Muscle of leg (tissue), 3 donors: ENCODE measurements at regions not wholly inside any gene's neighbourhood (a gene's known extent, or its start where the extent isn't known, plus 50 kb on each side); places are given as distances from the start of the nearest gene placed in this dataset.

Experiments used
- DNase-seq: peaks from one replicate; pipeline ENCODE4 v3.0.0; 2013
- H3K27ac ChIP-seq: one replicate; pipeline ENCODE4 v1.5.1; 2013; ENCODE audit warnings: mild to moderate bottlenecking, low read length, control low read depth
- H3K27me3 ChIP-seq: one replicate; pipeline ENCODE4 v1.6.1; 2013; ENCODE audit warnings: low read length; ENCODE audit not compliant: control insufficient read depth, insufficient read depth
- H3K36me3 ChIP-seq: one replicate; pipeline ENCODE4 v1.6.1; 2013; ENCODE audit warnings: low read length; ENCODE audit not compliant: control insufficient read depth, insufficient read depth
- H3K4me1 ChIP-seq: one replicate; pipeline ENCODE4 v1.6.1; 2013; ENCODE audit warnings: low read length; ENCODE audit not compliant: control insufficient read depth, insufficient read depth
- H3K4me3 ChIP-seq: one replicate; pipeline ENCODE4 v1.5.1; 2013; ENCODE audit warnings: low read length, control low read depth
- H3K9me3 ChIP-seq: replicated peaks from 2 replicates; pipeline ENCODE4 v1.6.1; 2013; ENCODE audit warnings: low read depth, low read length; ENCODE audit not compliant: control insufficient read depth
- WGBS: methylation state at CpG from one replicate; pipeline ENCODE4 v1.1.5; 2013; ENCODE audit warnings: missing lambda C conversion rate; ENCODE audit not compliant: insufficient coverage; 5-methylcytosine and 5-hydroxymethylcytosine counted together

GRCh38 chr2:222105046-222105445 lies 193.8 kb downstream of the PAX3 start:
- no peaks in the 10 kb centered on the region for H3K36me3 ChIP-seq
- H3K9me3 ChIP-seq: no peaks in the 10 kb centered on the region
- H3K4me3 ChIP-seq: no peak overlapping the region
- H3K27me3 ChIP-seq: no peaks in the 10 kb centered on the region
- no peak for DNase-seq
- no peak overlapping the region for H3K27ac ChIP-seq
- WGBS: 83% methylated on average over 1 of the region's 1 CpG
- H3K4me1 ChIP-seq: no peaks in the 10 kb centered on the region

GRCh38 chr2:222102575-222103349 lies 196.0 kb downstream of the PAX3 start:
- H3K4me3 ChIP-seq: no peak overlapping the region
- no peaks in the 10 kb centered on the region for H3K27me3 ChIP-seq
- H3K9me3 ChIP-seq: no peaks in the 10 kb centered on the region
- no peaks in the 10 kb centered on the region for H3K36me3 ChIP-seq
- H3K4me1 ChIP-seq: no peaks in the 10 kb centered on the region
- DNase-seq: no peak
- no peak overlapping the region for H3K27ac ChIP-seq
- no CpG with 5 or more reads among the region's 4 CpGs for WGBS

- Histone ChIP-seq H3K27me3 (no peaks in the 10 kb centered on the region), H3K27ac (no peak overlapping the region), H3K4me3 (no peak overlapping the region), H3K36me3 (no peaks in the 10 kb centered on the region), H3K9me3 (no peaks in the 10 kb centered on the region), H3K4me1 (no peaks in the 10 kb centered on the region)
- DNase-seq: peak; percentile 49
- 55% methylated on average over 2 of the region's 5 CpGs for WGBS
Observed at GRCh38 chr2:222100704-222101699, 197.8 kb downstream of the PAX3 start.

DNA sequence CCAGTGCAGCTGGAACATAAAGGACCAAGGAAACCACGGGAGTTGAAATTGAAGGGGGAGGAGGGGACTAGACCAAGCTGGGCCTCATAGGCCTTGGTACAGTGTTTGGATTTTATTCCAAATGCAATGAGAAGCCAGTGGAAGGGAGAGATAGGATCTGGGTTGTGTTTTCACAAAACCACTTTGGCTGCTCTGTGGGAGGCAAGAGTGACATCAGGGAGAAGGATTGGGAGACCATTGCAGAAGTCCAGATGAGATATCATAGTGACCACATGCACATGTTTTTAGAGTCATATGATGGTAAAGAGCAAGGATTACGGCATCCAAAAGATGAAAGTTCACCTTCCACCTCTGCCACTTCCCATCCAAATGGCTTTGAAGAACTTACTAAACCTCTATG lies 210.2 kb downstream of the PAX3 start:
- Histone ChIP-seq H3K9me3 (peaks cover 4% of the 10 kb centered on the region), H3K36me3 (no peaks in the 10 kb centered on the region), H3K4me3 (no peak overlapping the region), H3K27me3 (no peaks in the 10 kb centered on the region), H3K27ac (no peak overlapping the region), H3K4me1 (no peaks in the 10 kb centered on the region)
- DNase-seq: no peak
- WGBS: 44% methylated on average over 1 of the region's 2 CpGs

- Histone ChIP-seq H3K36me3 (no peaks in the 10 kb centered on the region), H3K27ac (no peak overlapping the region), H3K4me3 (no peak overlapping the region), H3K4me1 (no peaks in the 10 kb centered on the region), H3K27me3 (no peaks in the 10 kb centered on the region), H3K9me3 (peaks cover 4% of the 10 kb centered on the region)
- WGBS: no CpG with 5 or more reads among the region's 3 CpGs
- DNase-seq: no peak
Observed at GRCh38 chr2:222087998-222088397, 210.8 kb downstream of the PAX3 start.

DNA sequence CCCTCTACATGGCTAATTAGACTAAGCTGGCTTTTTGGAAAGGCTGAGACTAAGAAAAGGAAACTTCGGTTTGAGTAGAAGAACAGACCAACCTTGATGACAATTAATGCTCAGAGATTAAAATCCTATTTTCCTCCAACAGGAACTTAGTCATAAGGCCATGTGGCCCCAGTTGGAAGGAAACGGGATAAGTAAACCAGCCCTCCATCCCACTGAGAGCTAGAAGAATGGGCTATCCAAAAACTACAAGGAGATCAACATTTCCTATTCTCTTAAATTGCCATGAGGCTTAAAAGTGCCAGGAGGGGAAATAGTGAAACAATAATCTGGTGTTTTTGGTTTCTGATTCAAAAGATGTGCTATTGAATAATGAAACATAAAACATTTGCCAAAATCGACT lies 216.6 kb downstream of the PAX3 start:
- Histone ChIP-seq H3K27ac (no peak overlapping the region), H3K36me3 (no peaks in the 10 kb centered on the region), H3K4me1 (no peaks in the 10 kb centered on the region), H3K4me3 (no peak overlapping the region), H3K9me3 (no peaks in the 10 kb centered on the region), H3K27me3 (no peaks in the 10 kb centered on the region)
- no CpG with 5 or more reads among the region's 3 CpGs for WGBS
- peak; percentile 19 for DNase-seq

- H3K27me3 ChIP-seq: peaks cover 2% of the 10 kb centered on the region
- H3K9me3 ChIP-seq: no peaks in the 10 kb centered on the region
- no peak overlapping the region for H3K4me3 ChIP-seq
- no peak overlapping the region for H3K27ac ChIP-seq
- WGBS: no CpG with 5 or more reads among the region's 2 CpGs
- peak; percentile 54 for DNase-seq
- H3K36me3 ChIP-seq: no peaks in the 10 kb centered on the region
- H3K4me1 ChIP-seq: no peaks in the 10 kb centered on the region
Observed at GRCh38 chr2:222080141-222080540, 218.7 kb downstream of the PAX3 start.

- WGBS: 77% methylated on average over 2 of the region's 7 CpGs
- H3K27ac ChIP-seq: no peak overlapping the region
- no peak overlapping the region for H3K4me3 ChIP-seq
- no peaks in the 10 kb centered on the region for H3K9me3 ChIP-seq
- no peaks in the 10 kb centered on the region for H3K36me3 ChIP-seq
- DNase-seq: no peak
- H3K27me3 ChIP-seq: peaks cover 2% of the 10 kb centered on the region
- H3K4me1 ChIP-seq: no peaks in the 10 kb centered on the region
Observed at GRCh38 chr2:222076973-222077690, 221.7 kb downstream of the PAX3 start.

DNA sequence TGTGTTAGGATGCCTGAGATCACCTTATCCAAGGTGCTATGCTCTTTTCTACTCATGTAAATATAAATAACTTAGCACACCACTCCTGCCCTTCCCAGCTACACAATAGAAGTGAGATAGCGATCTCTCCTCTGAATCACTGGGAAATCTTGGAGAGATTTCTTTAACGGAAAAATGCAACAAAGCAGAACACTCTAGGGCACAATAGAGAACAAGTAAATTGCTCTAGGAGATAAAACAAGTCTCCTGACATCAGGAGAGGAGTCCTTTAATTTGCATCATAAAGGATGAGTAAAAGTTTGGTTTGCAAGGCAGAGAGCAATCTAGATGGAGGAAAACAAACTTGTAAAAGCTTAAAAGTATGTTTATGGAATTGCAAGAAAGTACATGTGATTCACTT lies 224.1 kb downstream of the PAX3 start:
- Histone ChIP-seq H3K4me1 (no peaks in the 10 kb centered on the region), H3K27me3 (peaks cover 2% of the 10 kb centered on the region), H3K9me3 (no peaks in the 10 kb centered on the region), H3K27ac (no peak overlapping the region), H3K36me3 (no peaks in the 10 kb centered on the region), H3K4me3 (no peak overlapping the region)
- no peak for DNase-seq
- WGBS: no CpG with 5 or more reads among the region's 2 CpGs

DNA sequence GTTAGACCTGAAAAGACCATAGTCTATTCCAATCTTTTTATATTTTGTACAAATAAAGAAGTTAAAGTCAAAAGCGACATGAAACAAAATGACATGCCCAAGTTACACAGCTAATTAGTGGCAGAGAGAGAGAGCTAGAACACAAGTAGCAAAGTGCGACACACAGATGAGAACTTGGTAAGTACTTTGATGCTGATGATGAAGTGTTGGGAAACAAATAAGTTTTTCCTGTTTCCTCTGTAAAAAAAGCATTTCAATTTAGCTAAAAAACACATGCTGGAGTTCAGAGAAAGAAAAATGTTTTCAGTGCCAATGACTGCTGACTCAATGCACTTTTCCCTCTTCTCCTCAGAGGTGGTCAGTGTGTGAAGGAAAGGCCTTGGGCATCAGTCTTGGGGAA lies 226.9 kb downstream of the PAX3 start:
- Histone ChIP-seq H3K9me3 (no peaks in the 10 kb centered on the region), H3K27ac (no peak overlapping the region), H3K4me3 (no peak overlapping the region), H3K27me3 (peaks cover 2% of the 10 kb centered on the region), H3K4me1 (no peaks in the 10 kb centered on the region), H3K36me3 (no peaks in the 10 kb centered on the region)
- 100% methylated on average over 1 of the region's 2 CpGs for WGBS
- no peak for DNase-seq
